ENCODE measurements at regions not wholly inside any gene's neighbourhood (a gene's known extent, or its start where the extent isn't known, plus 50 kb on each side); places are given as distances from the start of the nearest gene placed in this dataset.

GRCh38 chr16:9580025-9580424 lies 488.6 kb downstream of the HAPSTR1 start:
- Mint-ChIP-seq H3K27ac (no peak overlapping the region), H3K36me3 (ENCODE audit: low read depth) (no peaks in the 10 kb centered on the region), H3K27me3 (no peaks in the 10 kb centered on the region)

GRCh38 chr16:9593440-9593839 lies 502.0 kb downstream of the HAPSTR1 start:
- Mint-ChIP-seq H3K27ac (no peak overlapping the region), H3K4me1 (no peaks in the 10 kb centered on the region), H3K9me3 (no peaks in the 10 kb centered on the region), H3K27me3 (no peaks in the 10 kb centered on the region), H3K36me3 (ENCODE audit: low read depth) (no peaks in the 10 kb centered on the region), H3K4me3 (no peak overlapping the region)
- DNase-seq, result no peak
- intact Hi-C loops (cut with micrococcal nuclease), result no loop called here

More at GRCh38 chr16:9580025-9580424, 488.6 kb downstream of the HAPSTR1 start:
- Mint-ChIP-seq H3K9me3 (peaks cover 14% of the 10 kb centered on the region), H3K4me1 (no peaks in the 10 kb centered on the region), H3K4me3 (no peak overlapping the region)
- DNase-seq, result no peak
- intact Hi-C loops (cut with micrococcal nuclease), result no loop called here

GRCh38 chr16:9594047-9594446 lies 502.6 kb downstream of the HAPSTR1 start:
- intact Hi-C loops (cut with micrococcal nuclease), result no loop called here
- H3K27ac Mint-ChIP-seq, result no peak overlapping the region

GRCh38 chr16:9594946-9595345 lies 503.5 kb downstream of the HAPSTR1 start:
- no peaks in the 10 kb centered on the region for H3K36me3 Mint-ChIP-seq (ENCODE audit: low read depth)
- no peak overlapping the region for H3K27ac Mint-ChIP-seq
- no peaks in the 10 kb centered on the region for H3K9me3 Mint-ChIP-seq
- no peak overlapping the region for H3K4me3 Mint-ChIP-seq
- intact Hi-C loops (cut with micrococcal nuclease), result no loop called here
- no peaks in the 10 kb centered on the region for H3K4me1 Mint-ChIP-seq
- no peaks in the 10 kb centered on the region for H3K27me3 Mint-ChIP-seq
- DNase-seq, result no peak

More at GRCh38 chr16:9594047-9594446, 502.6 kb downstream of the HAPSTR1 start:
- Mint-ChIP-seq H3K27me3 (no peaks in the 10 kb centered on the region), H3K9me3 (no peaks in the 10 kb centered on the region), H3K4me1 (no peaks in the 10 kb centered on the region), H3K36me3 (ENCODE audit: low read depth) (no peaks in the 10 kb centered on the region), H3K4me3 (no peak overlapping the region)
- no peak for DNase-seq

GRCh38 chr16:9595393-9595792 lies 503.9 kb downstream of the HAPSTR1 start:
- DNase-seq, result no peak
- intact Hi-C loops (cut with micrococcal nuclease), result no loop called here
- no peaks in the 10 kb centered on the region for H3K9me3 Mint-ChIP-seq
- H3K4me1 Mint-ChIP-seq, result no peaks in the 10 kb centered on the region
- H3K36me3 Mint-ChIP-seq (ENCODE audit: low read depth), result no peaks in the 10 kb centered on the region
- H3K27me3 Mint-ChIP-seq, result no peaks in the 10 kb centered on the region
- H3K4me3 Mint-ChIP-seq, result no peak overlapping the region
- no peak overlapping the region for H3K27ac Mint-ChIP-seq

GRCh38 chr16:9596788-9597187 lies 505.3 kb downstream of the HAPSTR1 start:
- no peaks in the 10 kb centered on the region for H3K4me1 Mint-ChIP-seq
- no peaks in the 10 kb centered on the region for H3K27me3 Mint-ChIP-seq
- DNase-seq, result no peak
- intact Hi-C loops (cut with micrococcal nuclease), result no loop called here
- H3K9me3 Mint-ChIP-seq, result no peaks in the 10 kb centered on the region
- H3K36me3 Mint-ChIP-seq (ENCODE audit: low read depth), result no peaks in the 10 kb centered on the region
- H3K27ac Mint-ChIP-seq, result no peak overlapping the region
- H3K4me3 Mint-ChIP-seq, result no peak overlapping the region

- no peak for DNase-seq
- Mint-ChIP-seq H3K27ac (no peak overlapping the region), H3K9me3 (no peaks in the 10 kb centered on the region), H3K36me3 (ENCODE audit: low read depth) (no peaks in the 10 kb centered on the region), H3K27me3 (no peaks in the 10 kb centered on the region), H3K4me3 (no peak overlapping the region), H3K4me1 (no peaks in the 10 kb centered on the region)
- intact Hi-C loops (cut with micrococcal nuclease), result no loop called here
These were observed 506.7 kb downstream of the HAPSTR1 start for GRCh38 chr16:9597967-9598730.

GRCh38 chr16:9598731-9599083 lies 507.3 kb downstream of the HAPSTR1 start:
- Mint-ChIP-seq H3K9me3 (no peaks in the 10 kb centered on the region), H3K27ac (no peak overlapping the region), H3K4me1 (no peaks in the 10 kb centered on the region), H3K36me3 (ENCODE audit: low read depth) (no peaks in the 10 kb centered on the region), H3K27me3 (no peaks in the 10 kb centered on the region), H3K4me3 (no peak overlapping the region)
- intact Hi-C loops (cut with micrococcal nuclease), result no loop called here
- DNase-seq, result no peak

- Mint-ChIP-seq H3K4me1 (no peaks in the 10 kb centered on the region), H3K4me3 (no peak overlapping the region), H3K27me3 (no peaks in the 10 kb centered on the region), H3K27ac (no peak overlapping the region), H3K36me3 (ENCODE audit: low read depth) (no peaks in the 10 kb centered on the region), H3K9me3 (no peaks in the 10 kb centered on the region)
- no peak for DNase-seq
- intact Hi-C loops (cut with micrococcal nuclease), result no loop called here
These were observed 508.1 kb downstream of the HAPSTR1 start for GRCh38 chr16:9599415-9600120.

- H3K9me3 Mint-ChIP-seq, result no peaks in the 10 kb centered on the region
- H3K27me3 Mint-ChIP-seq, result no peaks in the 10 kb centered on the region
- intact Hi-C loops (cut with micrococcal nuclease), result no loop called here
- H3K27ac Mint-ChIP-seq, result no peak overlapping the region
- no peaks in the 10 kb centered on the region for H3K4me1 Mint-ChIP-seq
- H3K36me3 Mint-ChIP-seq (ENCODE audit: low read depth), result no peaks in the 10 kb centered on the region
- DNase-seq, result no peak
- H3K4me3 Mint-ChIP-seq, result no peak overlapping the region
These were observed 510.7 kb downstream of the HAPSTR1 start for GRCh38 chr16:9602189-9602588.

- intact Hi-C loops (cut with micrococcal nuclease), result no loop called here
- Mint-ChIP-seq H3K9me3 (no peaks in the 10 kb centered on the region), H3K27me3 (no peaks in the 10 kb centered on the region), H3K27ac (no peak overlapping the region), H3K4me1 (no peaks in the 10 kb centered on the region), H3K36me3 (ENCODE audit: low read depth) (no peaks in the 10 kb centered on the region), H3K4me3 (no peak overlapping the region)
- DNase-seq, result no peak
These were observed 511.9 kb downstream of the HAPSTR1 start for GRCh38 chr16:9603316-9603715.

- Mint-ChIP-seq H3K27ac (no peak overlapping the region), H3K4me1 (no peaks in the 10 kb centered on the region), H3K36me3 (ENCODE audit: low read depth) (no peaks in the 10 kb centered on the region), H3K9me3 (no peaks in the 10 kb centered on the region), H3K4me3 (no peak overlapping the region), H3K27me3 (no peaks in the 10 kb centered on the region)
- intact Hi-C loops (cut with micrococcal nuclease), result no loop called here
- DNase-seq, result no peak
These were observed 516.2 kb downstream of the HAPSTR1 start for GRCh38 chr16:9607515-9608230.

GRCh38 chr16:9610727-9611126 lies 519.3 kb downstream of the HAPSTR1 start:
- intact Hi-C loops (cut with micrococcal nuclease), result no loop called here
- Mint-ChIP-seq H3K4me1 (no peaks in the 10 kb centered on the region), H3K9me3 (no peaks in the 10 kb centered on the region), H3K27me3 (no peaks in the 10 kb centered on the region), H3K27ac (no peak overlapping the region), H3K36me3 (ENCODE audit: low read depth) (no peaks in the 10 kb centered on the region), H3K4me3 (no peak overlapping the region)
- no peak for DNase-seq

- Mint-ChIP-seq H3K27ac (no peak overlapping the region), H3K9me3 (no peaks in the 10 kb centered on the region), H3K36me3 (ENCODE audit: low read depth) (no peaks in the 10 kb centered on the region), H3K4me3 (no peak overlapping the region), H3K27me3 (no peaks in the 10 kb centered on the region), H3K4me1 (no peaks in the 10 kb centered on the region)
- DNase-seq, result no peak
- intact Hi-C loops (cut with micrococcal nuclease), result no loop called here
These were observed 520.8 kb downstream of the HAPSTR1 start for GRCh38 chr16:9612267-9612666.
